ENCODE measurements at regions not wholly inside any gene's neighbourhood (a gene's known extent, or its start where the extent isn't known, plus 50 kb on each side); places are given as distances from the start of the nearest gene placed in this dataset.

DNA sequence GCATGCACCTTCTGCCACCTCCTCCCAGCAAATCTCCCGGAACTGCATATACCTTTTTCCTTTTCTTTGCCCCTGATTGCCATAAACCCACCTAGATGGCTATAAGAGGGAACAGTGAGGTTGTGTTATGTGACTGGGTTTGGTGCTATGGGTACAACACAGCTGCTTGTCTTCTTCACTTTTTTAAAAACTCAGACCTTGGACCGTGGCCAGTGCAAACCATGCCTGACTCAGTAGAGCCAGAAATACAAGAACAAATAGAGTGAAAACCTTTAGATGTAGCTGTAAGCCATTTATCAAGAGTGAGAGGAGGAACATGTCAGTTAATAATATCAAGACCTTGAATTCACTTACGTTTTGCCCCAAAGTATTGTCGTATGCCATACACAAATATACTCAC lies 267.4 kb upstream of the CHAC2 start:
- FAIRE-seq: no peak
- Histone ChIP-seq H3K9me3 (replicated peaks; ENCODE audit: control insufficient read depth, insufficient read depth, low read length) (no peaks in the 10 kb centered on the region), H3K27ac (ENCODE audit: control insufficient read depth, insufficient read depth) (no peak overlapping the region), H4K20me1 (ENCODE audit: control insufficient read depth, insufficient read depth) (no peaks in the 10 kb centered on the region), H3K36me3 (ENCODE audit: control insufficient read depth in 2 of 2, insufficient read depth in 2 of 2, low read length in 1 of 2) (no peaks in the 10 kb centered on the region), H3K4me3 (no peak overlapping the region), H3K4me1 (ENCODE audit: control insufficient read depth, insufficient read depth, low read length) (no peaks in the 10 kb centered on the region), H3K9ac (ENCODE audit: control insufficient read depth, insufficient read depth, low read length) (no peak overlapping the region), H2AFZ (ENCODE audit: control insufficient read depth, low read depth, low read length) (no peak overlapping the region), H3K79me2 (ENCODE audit: control insufficient read depth, insufficient read depth, low read length) (no peaks in the 10 kb centered on the region), H3K4me2 (ENCODE audit: control insufficient read depth, insufficient read depth) (no peak overlapping the region), H3K27me3 (replicated peaks in 1 of 2; ENCODE audit: control insufficient read depth in 2 of 2, insufficient read depth in 2 of 2, low read length in 1 of 2) (no peaks in the 10 kb centered on the region; a peak in 1 of 4 replicates)
- ATAC-seq: no peak
- RAD21 ChIA-PET (ENCODE audit: unreplicated experiment): no interaction called here
- SMC1A ChIA-PET (ENCODE audit: uncharacterized antibody, unreplicated experiment): no interaction called here
- TF ChIP-seq, protein P1, sequence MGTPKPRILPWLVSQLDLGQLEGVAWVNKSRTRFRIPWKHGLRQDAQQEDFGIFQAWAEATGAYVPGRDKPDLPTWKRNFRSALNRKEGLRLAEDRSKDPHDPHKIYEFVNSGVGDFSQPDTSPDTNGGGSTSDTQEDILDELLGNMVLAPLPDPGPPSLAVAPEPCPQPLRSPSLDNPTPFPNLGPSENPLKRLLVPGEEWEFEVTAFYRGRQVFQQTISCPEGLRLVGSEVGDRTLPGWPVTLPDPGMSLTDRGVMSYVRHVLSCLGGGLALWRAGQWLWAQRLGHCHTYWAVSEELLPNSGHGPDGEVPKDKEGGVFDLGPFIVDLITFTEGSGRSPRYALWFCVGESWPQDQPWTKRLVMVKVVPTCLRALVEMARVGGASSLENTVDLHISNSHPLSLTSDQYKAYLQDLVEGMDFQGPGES (IDR thresholded peaks at IDR 0.05): no peak
- no peak for TF ChIP-seq NFXL1 (IDR thresholded peaks at IDR 0.05; ENCODE audit: borderline replicate concordance)
- no peak for TF ChIP-seq SREBF1 (IDR thresholded peaks at IDR 0.05; ENCODE audit: low read length)
- TF ChIP-seq CHD1 (IDR thresholded peaks at IDR 0.05; ENCODE audit: low read depth, low read length): no peak
- TF ChIP-seq CHD4 (IDR thresholded peaks at IDR 0.05): no peak
- no peak for TF ChIP-seq TCF3 (IDR thresholded peaks at IDR 0.05; ENCODE audit: borderline replicate concordance, insufficient read depth, low read depth, low read length)
- TF ChIP-seq TCF7 (IDR thresholded peaks at IDR 0.05; ENCODE audit: borderline replicate concordance): no peak
- TF ChIP-seq FOXK2 (IDR thresholded peaks at IDR 0.05): no peak
- no peak for TF ChIP-seq LARP7 (IDR thresholded peaks at IDR 0.05)
- no peak for TF ChIP-seq TAF1 (IDR thresholded peaks at IDR 0.05; ENCODE audit: borderline replicate concordance, low read depth, low read length)
- no peak for TF ChIP-seq TCF12 (IDR thresholded peaks at IDR 0.05; ENCODE audit: low read depth, low read length)
- TF ChIP-seq RAD51 (IDR thresholded peaks at IDR 0.05): no peak
- no peak for TF ChIP-seq EED (IDR thresholded peaks at IDR 0.05; ENCODE audit: low read depth)
- no peak for TF ChIP-seq BCL11A (IDR thresholded peaks at IDR 0.05; ENCODE audit: low read depth, low read length)
- no peak for TF ChIP-seq POLR2AphosphoS5 (IDR thresholded peaks at IDR 0.05; ENCODE audit: low read length)
- no peak for TF ChIP-seq CHD2 (IDR thresholded peaks at IDR 0.05; ENCODE audit: borderline replicate concordance, low read depth, low read length)
- TF ChIP-seq WRNIP1 (IDR thresholded peaks at IDR 0.05; ENCODE audit: borderline replicate concordance, low read depth, low read length): no peak
- no peak for TF ChIP-seq STAT3 (IDR thresholded peaks at IDR 0.05; ENCODE audit: low read depth, low read length)
- no peak for TF ChIP-seq POU2F2 (IDR thresholded peaks at IDR 0.05; ENCODE audit: borderline replicate concordance, low read depth, low read length)
- DNase-seq (ENCODE audit: low read depth, low spot score): no peak
- CTCF ChIA-PET: no interaction called here
- BruUV-seq (replicated peaks): no TSS peak
- intact Hi-C loops (cut with micrococcal nuclease; ENCODE audit: unreplicated experiment): no loop called here
- WGBS (ENCODE audit: insufficient coverage, insufficient replicate concordance, low lambda C conversion rate, missing lambda C conversion rate): 7% methylated on average over 4 of the region's 4 CpGs
- in situ Hi-C loops (cut with MboI): no loop called here
- POLR2A ChIA-PET: no interaction called here
